IMR-90 (cell line): ENCODE measurements at regions not wholly inside any gene's neighbourhood (a gene's known extent, or its start where the extent isn't known, plus 50 kb on each side); places are given as distances from the start of the nearest gene placed in this dataset.

ENCODE experiments used
- ATAC-seq: fragments of 200-7000 bp; cut with Tn5 transposase; 2 replicates; pipeline ENCODE4 v1.9.1; 2020; ENCODE audit warnings: low read depth, mild to moderate bottlenecking, moderate library complexity
- BruUV-seq: library from RNA; stranded (reverse); fragments of 400-500 nt; replicated peaks from 2 replicates; lab custom pipeline; 2021; lab: Mats Ljungman, UMichigan
- CTCF ChIA-PET: fragments of 300-600 bp; formaldehyde crosslinking; extraction: SDS; loops from one replicate; lab custom pipeline; 2021; ENCODE audit warnings: antibody characterized with exemption; lab: Yijun Ruan, JAX
- POLR2A ChIA-PET: fragments of 300-600 bp; sonication (Branson Sonifier 250); formaldehyde crosslinking; loops from one replicate; lab custom pipeline; 2022; ENCODE audit warnings: antibody characterized with exemption; ENCODE audit not compliant: unreplicated experiment; lab: Charles Lee
- DNase-seq: peaks from one replicate; pipeline ENCODE4 v3.0.0; 2013
- H2AFZ ChIP-seq: replicated peaks from 2 replicates; pipeline ENCODE3; 2013; ENCODE audit warnings: low read length, mild to moderate bottlenecking; ENCODE audit not compliant: poor library complexity
- H2AK5ac ChIP-seq: 2 replicates; pipeline ENCODE4 v1.6.1; 2013; ENCODE audit warnings: low read depth, low read length, inconsistent platforms
- H2AK9ac ChIP-seq: replicated peaks from 2 replicates; pipeline ENCODE3; 2013; ENCODE audit warnings: mild to moderate bottlenecking, low read depth, low read length, moderate library complexity; ENCODE audit not compliant: poor library complexity
- H2BK120ac ChIP-seq: 2 replicates; pipeline ENCODE4 v1.6.1; 2013; ENCODE audit warnings: low read depth, low read length, inconsistent platforms
- H2BK15ac ChIP-seq: 3 replicates; pipeline ENCODE4 v1.6.1; 2013; ENCODE audit warnings: low read depth, low read length, inconsistent platforms
- H2BK20ac ChIP-seq: 2 replicates; pipeline ENCODE4 v1.6.1; 2013; ENCODE audit warnings: low read depth, mild to moderate bottlenecking, inconsistent platforms, low read length, moderate library complexity
- H2BK5ac ChIP-seq: 2 replicates; pipeline ENCODE4 v1.6.1; 2013; ENCODE audit warnings: mild to moderate bottlenecking, low read depth, low read length, inconsistent platforms; ENCODE audit not compliant: poor library complexity, severe bottlenecking
- H3K14ac ChIP-seq: replicated peaks from 2 replicates; pipeline ENCODE4 v1.6.1; 2013; ENCODE audit warnings: low read depth, low read length, inconsistent platforms
- H3K18ac ChIP-seq: 2 replicates; pipeline ENCODE4 v1.6.1; 2013; ENCODE audit warnings: low read depth, low read length, control low read depth
- H3K23ac ChIP-seq: 2 replicates; pipeline ENCODE4 v1.6.1; 2013; ENCODE audit warnings: low read depth, low read length, inconsistent platforms
- H3K27ac ChIP-seq: 2 replicates; pipeline ENCODE4 v1.5.1; 2013; ENCODE audit warnings: mild to moderate bottlenecking, control low read depth, low read length; ENCODE audit not compliant: insufficient read depth
- H3K27me3 ChIP-seq: 2 replicates; pipeline ENCODE4 v1.6.1; 2013; ENCODE audit warnings: low read length; ENCODE audit not compliant: control insufficient read depth, insufficient read depth
- H3K36me3 ChIP-seq: 2 replicates; pipeline ENCODE4 v1.6.1; 2013; ENCODE audit warnings: low read length, mixed read lengths; ENCODE audit not compliant: control insufficient read depth, insufficient read depth
- H3K4ac ChIP-seq: 2 replicates; pipeline ENCODE4 v1.6.1; 2013; ENCODE audit warnings: low read depth, low read length, inconsistent platforms
- H3K4me1 ChIP-seq: 2 replicates; pipeline ENCODE4 v1.6.1; 2013; ENCODE audit warnings: low read length, mixed read lengths; ENCODE audit not compliant: control insufficient read depth, insufficient read depth
- H3K4me2 ChIP-seq: 2 replicates; pipeline ENCODE4 v1.6.1; 2013; ENCODE audit warnings: low read depth, mild to moderate bottlenecking, control low read depth, low read length, moderate library complexity
- H3K4me3 ChIP-seq: 2 replicates; pipeline ENCODE4 v1.5.1; 2013; ENCODE audit warnings: low read depth, mild to moderate bottlenecking, control low read depth, low read length, moderate library complexity; ENCODE audit not compliant: insufficient read depth
- H3K56ac ChIP-seq: 2 replicates; pipeline ENCODE4 v1.6.1; 2013; ENCODE audit warnings: low read length, inconsistent platforms; ENCODE audit not compliant: insufficient read depth; ENCODE audit errors: extremely low read depth
- H3K79me1 ChIP-seq, 2 experiments: 2 replicates each; pipeline ENCODE4 v1.6.1; 2013; ENCODE audit warnings: low read length in 2 of 2, inconsistent platforms in 1 of 2, low read depth in 1 of 2
- H3K9ac ChIP-seq: 2 replicates; pipeline ENCODE4 v1.6.1; 2013; ENCODE audit warnings: low read depth, low read length, control low read depth
- H3K9me1 ChIP-seq: 2 replicates; pipeline ENCODE4 v1.6.1; 2013; ENCODE audit warnings: low read length, inconsistent platforms; ENCODE audit not compliant: insufficient read depth
- H3K9me3 ChIP-seq: 2 replicates; pipeline ENCODE4 v1.6.1; 2013; ENCODE audit warnings: low read length; ENCODE audit not compliant: control insufficient read depth, insufficient read depth
- H4K20me1 ChIP-seq: 2 replicates; pipeline ENCODE4 v1.6.1; 2013; ENCODE audit warnings: low read length, inconsistent platforms; ENCODE audit not compliant: insufficient read depth
- H4K5ac ChIP-seq: 2 replicates; pipeline ENCODE4 v1.6.1; 2013; ENCODE audit warnings: mild to moderate bottlenecking, low read depth, low read length, control low read depth
- H4K8ac ChIP-seq, 2 experiments: 2 replicates each; pipeline ENCODE4 v1.6.1; 2013; ENCODE audit warnings: low read depth in 2 of 2, low read length in 2 of 2, control low read depth in 1 of 2, inconsistent platforms in 1 of 2
- H4K91ac ChIP-seq: 2 replicates; pipeline ENCODE4 v1.6.1; 2013; ENCODE audit warnings: low read depth, low read length, inconsistent platforms; ENCODE audit not compliant: insufficient read depth
- BHLHE40 ChIP-seq: fragments of 150-350 bp; IDR thresholded peaks from 2 replicates; pipeline ENCODE4 v1.6.1; 2016; ENCODE audit warnings: mild to moderate bottlenecking, low read depth, low read length
- CTCF ChIP-seq: conservative IDR thresholded peaks from 2 replicates; pipeline ENCODE4 v1.5.1; 2012; ENCODE audit warnings: mild to moderate bottlenecking, low read depth, low read length, improper control_type of control experiment
- RAD21 ChIP-seq: IDR thresholded peaks from 2 replicates; pipeline ENCODE4 v1.6.1; 2012; ENCODE audit warnings: low read length, improper control_type of control experiment
- SMC3 ChIP-seq: fragments of 150-350 bp; IDR thresholded peaks from 2 replicates; pipeline ENCODE4 v1.6.1; 2016; ENCODE audit warnings: low read depth, mild to moderate bottlenecking, antibody characterized with exemption, low read length, moderate library complexity
- USF2 ChIP-seq: fragments of 150-350 bp; IDR thresholded peaks from 2 replicates; pipeline ENCODE4 v1.6.1; 2017; ENCODE audit warnings: mild to moderate bottlenecking, antibody characterized with exemption, low read length, low read depth
- WGBS, 2 experiments: methylation state at CpG; one replicate each; pipeline versions ENCODE4 v1.1.5 to v1.1.7; 2013; ENCODE audit warnings: missing lambda C conversion rate in 2 of 2; ENCODE audit not compliant: insufficient read length in 1 of 2; ENCODE audit errors: extremely low coverage in 2 of 2; 5-methylcytosine and 5-hydroxymethylcytosine counted together
- dilution Hi-C: fragments of 300-500 bp; cut with HindIII; formaldehyde crosslinking; loops from one replicate; pipeline ENCODE4 v1.14.3; 2018; ENCODE audit warnings: low sequenced_read_pairs; ENCODE audit not compliant: unreplicated experiment
- in situ Hi-C: fragments of 300-500 bp; cut with MboI; formaldehyde crosslinking; loops from 3 replicates; pipeline ENCODE4 v1.14.3; 2019; ENCODE audit warnings: low sequenced_read_pairs, inconsistent platforms, mixed read lengths
- intact Hi-C: fragments of 100-400 bp; cut with micrococcal nuclease; formaldehyde crosslinking; loops from 2 replicates; pipeline ENCODE4 v1.10.0; 2022

GRCh38 chr1:219385787-219386427 lies 212.2 kb downstream of the LYPLAL1 start:
- Histone ChIP-seq H3K18ac (no peak overlapping the region), H3K36me3 (no peaks in the 10 kb centered on the region), H3K14ac (no peak overlapping the region), H2AK9ac (no peak overlapping the region), H2BK120ac (no peak overlapping the region), H4K20me1 (no peaks in the 10 kb centered on the region), H3K27ac (no peak overlapping the region), H3K27me3 (no peaks in the 10 kb centered on the region), H3K79me1 (no peaks in the 10 kb centered on the region), H3K56ac (no peak overlapping the region), H2BK20ac (no peak overlapping the region), H2AFZ (no peak overlapping the region), H3K4me3 (no peak overlapping the region), H3K9me1 (no peaks in the 10 kb centered on the region), H2BK15ac (no peak overlapping the region), H4K91ac (no peak overlapping the region), H3K4me2 (no peak overlapping the region), H3K9me3 (no peaks in the 10 kb centered on the region), H3K4ac (no peak overlapping the region), H3K9ac (no peak overlapping the region), H2BK5ac (no peak overlapping the region), H3K4me1 (peaks cover 2% of the 10 kb centered on the region; the same call in 1 of the 2 replicates), H4K8ac (no peak overlapping the region), H2AK5ac (no peak overlapping the region), H3K23ac (no peak overlapping the region), H4K5ac (no peak overlapping the region)
- DNase-seq (peak; percentile 71), ATAC-seq (peak; percentile 87)
- TF ChIP-seq USF2 (no peak), SMC3 (peak; percentile 87), RAD21 (peak; percentile 92), BHLHE40 (no peak), CTCF (peak; percentile 83)
- BruUV-seq: no TSS peak
- dilution Hi-C loops (no loop called here), in situ Hi-C loops (loop anchor here (10.0 kb wide), 2 partner anchors 181 to 1041 kb away; partner anchors contain the start of gene TGFB2), intact Hi-C loops (loop anchor here (1.0 to 10.0 kb wide), 5 partner anchors 181 to 1054 kb away; no protein-coding TSS in a partner anchor)
- POLR2A ChIA-PET: no interaction called here
- CTCF ChIA-PET: interaction anchor here (0.5 to 1.4 kb wide), 11 partner anchors 9 to 1047 kb away, joined by 3 to 7 read pairs (median 3); partner anchors contain the start of gene TGFB2
- WGBS, 2 experiments: no CpG with 5 or more reads among the region's 3 CpGs
